Endodermal cell (in vitro differentiated cells): ENCODE measurements at regions not wholly inside any gene's neighbourhood (a gene's known extent, or its start where the extent isn't known, plus 50 kb on each side); places are given as distances from the start of the nearest gene placed in this dataset.
"Not testable (repeated sequence)": the region's sequence is repeated elsewhere in the genome, so short reads cannot be mapped to it uniquely, and the experiment has no call there.

Source experiments
- DNase-seq: peaks from one replicate; pipeline ENCODE4 v3.0.0-alpha.2; 2017
- H3K27ac ChIP-seq: 2 replicates; pipeline ENCODE4 v1.5.1; 2013; ENCODE audit warnings: mild to moderate bottlenecking, low read depth, low read length, moderate library complexity
- H3K27me3 ChIP-seq: 2 replicates; pipeline ENCODE4 v1.6.1; 2013; ENCODE audit warnings: mild to moderate bottlenecking, low read length, moderate library complexity; ENCODE audit not compliant: insufficient read depth, control insufficient read depth, poor library complexity, severe bottlenecking
- H3K36me3 ChIP-seq: 2 replicates; pipeline ENCODE4 v1.7.0; 2013; ENCODE audit warnings: mild to moderate bottlenecking, low read length, moderate library complexity; ENCODE audit not compliant: control insufficient read depth, insufficient read depth
- H3K4me1 ChIP-seq: one replicate; pipeline ENCODE4 v1.7.0; 2013; ENCODE audit warnings: low read length; ENCODE audit not compliant: control insufficient read depth, insufficient read depth
- H3K4me3 ChIP-seq: 2 replicates; pipeline ENCODE4 v1.5.1; 2013; ENCODE audit warnings: mild to moderate bottlenecking, low read length, moderate library complexity
- H3K9ac ChIP-seq: 2 replicates; pipeline ENCODE4 v1.6.1; 2013; ENCODE audit warnings: mild to moderate bottlenecking, low read length, moderate library complexity; ENCODE audit not compliant: poor library complexity, severe bottlenecking; ENCODE audit errors: extremely low read depth
- H3K9me3 ChIP-seq: 2 replicates; pipeline ENCODE4 v1.6.1; 2013; ENCODE audit warnings: mild to moderate bottlenecking, low read length, moderate library complexity; ENCODE audit not compliant: control insufficient read depth
- H3K27ac Mint-ChIP-seq: 2 replicates; pipeline ENCODE4 v1.8.0; 2020; ENCODE audit warnings: mixed read lengths
- H3K27me3 Mint-ChIP-seq: 2 replicates; pipeline ENCODE4 v1.8.0; 2021; ENCODE audit warnings: mild to moderate bottlenecking, mixed read lengths; ENCODE audit not compliant: insufficient read depth
- H3K36me3 Mint-ChIP-seq: 2 replicates; pipeline ENCODE4 v1.8.0; 2020; ENCODE audit warnings: low read depth, mixed read lengths
- H3K4me1 Mint-ChIP-seq: 2 replicates; pipeline ENCODE4 v1.8.0; 2020; ENCODE audit warnings: mixed read lengths
- H3K4me3 Mint-ChIP-seq: 2 replicates; pipeline ENCODE4 v1.8.0; 2020; ENCODE audit warnings: mild to moderate bottlenecking, moderate library complexity, mixed read lengths
- H3K9me3 Mint-ChIP-seq: 2 replicates; pipeline ENCODE4 v1.8.0; 2020; ENCODE audit warnings: mild to moderate bottlenecking, mixed read lengths
- CTCF ChIP-seq: fragments of 200-600 bp; sonication (generic); conservative IDR thresholded peaks from 2 replicates; pipeline ENCODE4 v1.5.0; 2021; ENCODE audit warnings: antibody characterized with exemption, mild to moderate bottlenecking
- WGBS, 2 experiments: methylation state at CpG; one replicate each; pipeline versions ENCODE4 v1.1.5 to v1.1.7; 2013; ENCODE audit warnings: missing lambda C conversion rate in 2 of 2, mixed read lengths in 1 of 2; ENCODE audit not compliant: insufficient coverage in 1 of 2, insufficient read length in 1 of 2; 5-methylcytosine and 5-hydroxymethylcytosine counted together

GRCh38 chr14:43090380-43090779, 1416.7 kb downstream of the FSCB start:
- H3K4me3 Mint-ChIP-seq: no peak overlapping the region
- H3K9ac ChIP-seq: no peak overlapping the region
- H3K9me3 Mint-ChIP-seq: no peaks in the 10 kb centered on the region
- no peak overlapping the region for H3K27ac ChIP-seq
- H3K27ac Mint-ChIP-seq: no peak overlapping the region
- H3K9me3 ChIP-seq: no peaks in the 10 kb centered on the region
- H3K36me3 Mint-ChIP-seq: no peaks in the 10 kb centered on the region
- H3K4me1 Mint-ChIP-seq: no peaks in the 10 kb centered on the region
- DNase-seq: no peak
- no peaks in the 10 kb centered on the region for H3K4me1 ChIP-seq
- H3K27me3 Mint-ChIP-seq: no peaks in the 10 kb centered on the region
- H3K36me3 ChIP-seq: no peaks in the 10 kb centered on the region
- TF ChIP-seq CTCF: no peak
- no peaks in the 10 kb centered on the region for H3K27me3 ChIP-seq
- WGBS, 2 experiments: 100% methylated on average over 1 of the region's 1 CpG; no CpG with 5 or more reads in 1 of the 2 experiments
- H3K4me3 ChIP-seq: no peak overlapping the region

DNA sequence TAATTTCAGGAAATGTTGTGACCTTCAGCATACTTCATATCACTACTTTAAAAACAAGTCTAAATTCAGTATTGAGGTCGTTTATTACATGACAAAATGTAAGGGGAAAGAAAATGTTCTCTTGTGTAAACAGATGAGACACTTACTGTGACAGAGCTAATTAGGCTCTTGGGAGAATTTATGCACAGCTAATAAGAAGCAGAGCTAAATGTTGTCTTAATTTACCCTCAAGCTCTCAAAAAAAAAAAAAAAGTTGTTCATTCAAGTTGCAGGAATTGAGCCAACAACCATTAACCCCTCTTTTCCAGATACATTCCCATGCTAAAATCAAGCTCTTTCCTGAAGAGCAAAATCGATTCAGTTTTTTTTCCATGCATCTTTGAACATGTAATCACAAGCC, 1419.4 kb downstream of the FSCB start:
- H3K9me3 Mint-ChIP-seq: peaks cover 9% of the 10 kb centered on the region
- Histone ChIP-seq H3K27ac (no peak overlapping the region), H3K27me3 (no peaks in the 10 kb centered on the region), H3K4me1 (no peaks in the 10 kb centered on the region), H3K9ac (no peak overlapping the region), H3K9me3 (no peaks in the 10 kb centered on the region), H3K4me3 (no peak overlapping the region), H3K36me3 (no peaks in the 10 kb centered on the region)
- no peaks in the 10 kb centered on the region for H3K4me1 Mint-ChIP-seq
- H3K4me3 Mint-ChIP-seq: no peak overlapping the region
- DNase-seq: no peak
- H3K27me3 Mint-ChIP-seq: no peaks in the 10 kb centered on the region
- TF ChIP-seq CTCF: no peak
- H3K36me3 Mint-ChIP-seq: no peaks in the 10 kb centered on the region
- WGBS, 2 experiments: 71% methylated on average over 2 of the region's 2 CpGs; no CpG with 5 or more reads in 1 of the 2 experiments
- H3K27ac Mint-ChIP-seq: no peak overlapping the region

DNA sequence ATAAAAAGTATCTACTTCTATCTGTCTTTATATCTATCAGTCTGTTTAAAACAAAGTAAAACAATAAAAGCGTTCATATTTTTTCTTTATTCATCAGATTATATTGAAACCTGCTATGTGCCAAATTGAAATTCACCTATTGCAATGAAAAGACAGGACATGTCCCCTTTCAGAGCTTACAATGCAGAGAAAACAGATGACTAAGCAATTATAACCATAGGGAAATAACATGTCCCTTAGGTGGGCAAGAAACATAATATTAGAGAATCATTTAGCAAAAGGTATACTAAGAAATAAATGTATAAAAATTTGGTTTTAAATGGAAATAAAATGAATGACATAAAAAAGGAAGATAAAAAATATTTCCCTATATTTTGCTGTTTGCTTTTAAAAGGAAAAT, 1421.3 kb downstream of the FSCB start:
- no peaks in the 10 kb centered on the region for H3K9me3 ChIP-seq

DNA sequence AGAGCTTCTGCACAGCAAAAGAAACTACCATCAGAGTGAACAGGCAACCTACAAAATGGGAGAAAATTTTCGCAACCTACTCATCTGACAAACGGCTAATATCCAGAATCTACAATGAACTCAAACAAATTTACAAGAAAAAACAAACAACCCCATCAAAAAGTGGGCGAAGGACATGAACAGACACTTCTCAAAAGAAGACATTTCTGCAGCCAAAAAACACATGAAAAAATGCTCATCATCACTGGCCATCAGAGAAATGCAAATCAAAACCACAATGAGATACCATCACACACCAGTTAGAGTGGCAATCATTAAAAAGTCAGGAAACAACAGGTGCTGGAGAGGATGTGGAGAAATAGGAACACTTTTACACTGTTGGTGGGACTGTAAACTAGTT, 1439.7 kb downstream of the FSCB start:
- peaks cover 11% of the 10 kb centered on the region for H3K9me3 Mint-ChIP-seq
- H3K27me3 Mint-ChIP-seq, H3K4me1 Mint-ChIP-seq, H3K4me3 ChIP-seq, H3K36me3 ChIP-seq, H3K4me3 Mint-ChIP-seq, H3K27ac Mint-ChIP-seq, H3K36me3 Mint-ChIP-seq, DNase-seq, H3K4me1 ChIP-seq, H3K27ac ChIP-seq, H3K9ac ChIP-seq, H3K9me3 ChIP-seq, H3K27me3 ChIP-seq: not testable (repeated sequence)
- no CpG with 5 or more reads among the region's 3 CpGs for WGBS, 2 experiments

More for the DNA sequence above, 1421.3 kb downstream of the FSCB start:
- H3K36me3 ChIP-seq: no peaks in the 10 kb centered on the region
- Mint-ChIP-seq H3K4me3 (no peak overlapping the region), H3K36me3 (no peaks in the 10 kb centered on the region), H3K4me1 (no peaks in the 10 kb centered on the region), H3K9me3 (peaks cover 9% of the 10 kb centered on the region), H3K27me3 (no peaks in the 10 kb centered on the region), H3K27ac (no peak overlapping the region)
- H3K27me3 ChIP-seq: no peaks in the 10 kb centered on the region
- H3K27ac ChIP-seq: no peak overlapping the region
- H3K4me1 ChIP-seq: no peaks in the 10 kb centered on the region
- no peak for DNase-seq
- no peak for TF ChIP-seq CTCF
- H3K4me3 ChIP-seq: no peak overlapping the region
- WGBS, 2 experiments: 100% methylated on average over 1 of the region's 1 CpG
- H3K9ac ChIP-seq: no peak overlapping the region
